HFF-Myc (cell line): ENCODE measurements at regions not wholly inside any gene's neighbourhood (a gene's known extent, or its start where the extent isn't known, plus 50 kb on each side); places are given as distances from the start of the nearest gene placed in this dataset.

Experiments
- DNase-seq: peaks from one replicate; pipeline ENCODE4 v3.0.0-alpha.2; 2011; ENCODE audit warnings: low read depth; ENCODE audit errors: extremely low read depth
- H3K4me3 ChIP-seq: replicated peaks from 2 replicates; pipeline ENCODE4 v1.5.1; 2011; ENCODE audit warnings: low read depth, mild to moderate bottlenecking, control low read depth, low read length
- CTCF ChIP-seq: IDR thresholded peaks from 2 replicates; pipeline ENCODE4 v1.5.1; 2012; ENCODE audit warnings: mild to moderate bottlenecking, low read depth, low read length, control low read depth; ENCODE audit errors: missing control alignments

- no peak overlapping the region for H3K4me3 ChIP-seq
- DNase-seq, result no peak
- no peak for TF ChIP-seq CTCF
Observed at GRCh38 chr20:6956574-6956973, 189.1 kb downstream of the BMP2 start.

- TF ChIP-seq CTCF, result no peak
- DNase-seq, result no peak
- H3K4me3 ChIP-seq, result no peak overlapping the region
Observed at GRCh38 chr20:6959900-6960312, 192.4 kb downstream of the BMP2 start.

- no peak for TF ChIP-seq CTCF
- no peak overlapping the region for H3K4me3 ChIP-seq
- DNase-seq, result no peak
Observed at GRCh38 chr20:6966721-6967120, 199.2 kb downstream of the BMP2 start.

GRCh38 chr20:6974838-6975237, 207.4 kb downstream of the BMP2 start:
- TF ChIP-seq CTCF, result no peak
- no peak overlapping the region for H3K4me3 ChIP-seq
- DNase-seq, result no peak

- no peak for DNase-seq
- no peak overlapping the region for H3K4me3 ChIP-seq
- TF ChIP-seq CTCF, result no peak
Observed at GRCh38 chr20:6975311-6975710, 207.8 kb downstream of the BMP2 start.

GRCh38 chr20:6976106-6976900, 208.8 kb downstream of the BMP2 start:
- no peak for DNase-seq
- no peak for TF ChIP-seq CTCF

GRCh38 chr20:6979621-6980020, 212.1 kb downstream of the BMP2 start:
- H3K4me3 ChIP-seq, result no peak overlapping the region
- no peak for DNase-seq
- TF ChIP-seq CTCF, result no peak

More at GRCh38 chr20:6976106-6976900, 208.8 kb downstream of the BMP2 start:
- H3K4me3 ChIP-seq, result no peak overlapping the region
